H9 (cell line): ENCODE measurements at regions not wholly inside any gene's neighbourhood (a gene's known extent, or its start where the extent isn't known, plus 50 kb on each side); places are given as distances from the start of the nearest gene placed in this dataset.

ENCODE experiments used
- DNase-seq: peaks from one replicate; pipeline ENCODE4 v3.0.0-alpha.2; 2017
- H2AFZ ChIP-seq: one replicate; pipeline ENCODE4 v1.6.1; 2013; ENCODE audit warnings: mild to moderate bottlenecking, low read length, control low read depth, moderate library complexity
- H2AK5ac ChIP-seq: 2 replicates; pipeline ENCODE4 v1.6.1; 2013; ENCODE audit warnings: low read length, control low read depth, mixed read lengths; ENCODE audit not compliant: insufficient read length
- H2BK120ac ChIP-seq: one replicate; pipeline ENCODE4 v1.6.1; 2013; ENCODE audit warnings: low read depth, mild to moderate bottlenecking, low read length, control low read depth, inconsistent platforms; ENCODE audit not compliant: poor library complexity, severe bottlenecking
- H2BK12ac ChIP-seq: 2 replicates; pipeline ENCODE4 v1.6.1; 2013; ENCODE audit warnings: low read length, control low read depth, mixed read lengths, low read depth; ENCODE audit not compliant: insufficient read length
- H2BK15ac ChIP-seq: 2 replicates; pipeline ENCODE4 v1.6.1; 2013; ENCODE audit warnings: low read depth, low read length, control low read depth
- H2BK20ac ChIP-seq: one replicate; pipeline ENCODE4 v1.6.1; 2013; ENCODE audit warnings: low read depth, mild to moderate bottlenecking, low read length, control low read depth, inconsistent platforms; ENCODE audit not compliant: poor library complexity, severe bottlenecking
- H2BK5ac ChIP-seq: 2 replicates; pipeline ENCODE4 v1.6.1; 2013; ENCODE audit warnings: low read length, control low read depth, mixed read lengths; ENCODE audit not compliant: insufficient read length
- H3K14ac ChIP-seq: 2 replicates; pipeline ENCODE4 v1.6.1; 2013; ENCODE audit warnings: low read length, control low read depth; ENCODE audit not compliant: insufficient read depth
- H3K18ac ChIP-seq: 2 replicates; pipeline ENCODE4 v1.6.1; 2013; ENCODE audit warnings: low read depth, mild to moderate bottlenecking, mixed read lengths, low read length, control low read depth; ENCODE audit not compliant: insufficient read length
- H3K23ac ChIP-seq: 2 replicates; pipeline ENCODE4 v1.6.1; 2013; ENCODE audit warnings: low read length, control low read depth, mixed read lengths, low read depth; ENCODE audit not compliant: insufficient read length
- H3K23me2 ChIP-seq: 2 replicates; pipeline ENCODE4 v1.6.1; 2013; ENCODE audit warnings: low read depth, mild to moderate bottlenecking, mixed read lengths, low read length, control low read depth; ENCODE audit not compliant: insufficient read length, poor library complexity, severe bottlenecking
- H3K27ac ChIP-seq: 2 replicates; pipeline ENCODE4 v1.5.1; 2013; ENCODE audit warnings: low read length, control low read depth, mixed read lengths, low read depth; ENCODE audit not compliant: insufficient read length
- H3K27me3 ChIP-seq: 2 replicates; pipeline ENCODE4 v1.6.1; 2013; ENCODE audit warnings: low read length, control low read depth, inconsistent platforms; ENCODE audit not compliant: insufficient read depth
- H3K4ac ChIP-seq: 2 replicates; pipeline ENCODE4 v1.6.1; 2013; ENCODE audit warnings: low read depth, mild to moderate bottlenecking, control low read depth, inconsistent platforms, low read length, moderate library complexity
- H3K4me1 ChIP-seq: 2 replicates; pipeline ENCODE4 v1.6.1; 2013; ENCODE audit warnings: low read length, control low read depth, inconsistent platforms; ENCODE audit not compliant: insufficient read depth
- H3K4me2 ChIP-seq: 2 replicates; pipeline ENCODE4 v1.6.1; 2013; ENCODE audit warnings: low read length, control low read depth, mixed read lengths; ENCODE audit not compliant: insufficient read length, insufficient read depth
- H3K56ac ChIP-seq: 2 replicates; pipeline ENCODE4 v1.6.1; 2013; ENCODE audit warnings: low read depth, mild to moderate bottlenecking, mixed read lengths, low read length, control low read depth; ENCODE audit not compliant: insufficient read length
- H3K79me1 ChIP-seq: 2 replicates; pipeline ENCODE4 v1.6.1; 2013; ENCODE audit warnings: low read depth, mild to moderate bottlenecking, moderate library complexity, low read length, control low read depth, inconsistent platforms; ENCODE audit not compliant: insufficient read depth, poor library complexity, severe bottlenecking
- H3K79me2 ChIP-seq: 2 replicates; pipeline ENCODE4 v1.6.1; 2013; ENCODE audit warnings: low read length, control low read depth, inconsistent platforms; ENCODE audit not compliant: insufficient read depth
- H3K9ac ChIP-seq: 2 replicates; pipeline ENCODE4 v1.6.1; 2013; ENCODE audit warnings: low read length, control low read depth, mixed read lengths; ENCODE audit not compliant: insufficient read length; ENCODE audit errors: extremely low read depth
- H3K9me3 ChIP-seq: one replicate; pipeline ENCODE4 v1.6.1; 2013; ENCODE audit warnings: low read depth, low read length, inconsistent platforms; ENCODE audit not compliant: control insufficient read depth
- H3T11ph ChIP-seq: one replicate; pipeline ENCODE4 v1.6.1; 2013; ENCODE audit warnings: mild to moderate bottlenecking, low read length, control low read depth, inconsistent platforms
- H4K20me1 ChIP-seq: one replicate; pipeline ENCODE4 v1.6.1; 2013; ENCODE audit not compliant: control insufficient read depth, insufficient read length, insufficient read depth
- H4K5ac ChIP-seq: 2 replicates; pipeline ENCODE4 v1.6.1; 2013; ENCODE audit warnings: low read depth, mild to moderate bottlenecking, mixed read lengths, low read length, control low read depth; ENCODE audit not compliant: insufficient read length
- H4K8ac ChIP-seq: replicated peaks from 2 replicates; pipeline ENCODE4 v1.6.1; 2013; ENCODE audit warnings: low read length, control low read depth, mixed read lengths, low read depth; ENCODE audit not compliant: insufficient read length
- H4K91ac ChIP-seq: 2 replicates; pipeline ENCODE4 v1.6.1; 2013; ENCODE audit warnings: low read depth, mild to moderate bottlenecking, moderate library complexity, mixed read lengths, low read length, control low read depth; ENCODE audit not compliant: insufficient read length
- H3K27ac Mint-ChIP-seq, 3 experiments: 2 replicates in 2 of 3; 3 replicates in 1 of 3; pipeline ENCODE4 v1.8.0; 2020 to 2021; ENCODE audit warnings: mixed read lengths in 3 of 3, mild to moderate bottlenecking in 1 of 3, moderate library complexity in 1 of 3
- H3K27me3 Mint-ChIP-seq: 2 replicates; pipeline ENCODE4 v1.8.0; 2021; ENCODE audit warnings: low read depth, mild to moderate bottlenecking, moderate library complexity, mixed read lengths
- H3K36me3 Mint-ChIP-seq, 3 experiments: 2 replicates in 2 of 3; 3 replicates in 1 of 3; pipeline ENCODE4 v1.8.0; 2020 to 2021; ENCODE audit warnings: low read depth in 3 of 3, mixed read lengths in 3 of 3; ENCODE audit not compliant: insufficient read depth in 1 of 3
- H3K4me1 Mint-ChIP-seq, 2 experiments: 2 replicates each; pipeline ENCODE4 v1.8.0; 2020; ENCODE audit warnings: mixed read lengths in 2 of 2
- H3K4me3 Mint-ChIP-seq, 2 experiments: 2 replicates in 1 of 2; 3 replicates in 1 of 2; pipeline ENCODE4 v1.8.0; 2020 to 2021; ENCODE audit warnings: mild to moderate bottlenecking in 2 of 2, mixed read lengths in 2 of 2, moderate library complexity in 1 of 2
- H3K9me3 Mint-ChIP-seq, 2 experiments: 2 replicates in 1 of 2; 3 replicates in 1 of 2; pipeline ENCODE4 v1.8.0; 2020; ENCODE audit warnings: mild to moderate bottlenecking in 2 of 2, mixed read lengths in 2 of 2, moderate library complexity in 1 of 2
- CTCF ChIP-seq: fragments of 200-600 bp; sonication (generic); conservative IDR thresholded peaks from 3 replicates; pipeline ENCODE4 v1.8.0; 2021; ENCODE audit warnings: antibody characterized with exemption, mild to moderate bottlenecking
- WGBS: extraction: QIAGEN DNeasy Blood & Tissue Kit; methylation state at CpG from one replicate; pipeline ENCODE4 v1.1.7; 2013; ENCODE audit warnings: missing lambda C conversion rate, low lambda C conversion rate, mixed read lengths; ENCODE audit not compliant: insufficient read length; ENCODE audit errors: extremely low coverage; 5-methylcytosine and 5-hydroxymethylcytosine counted together

GRCh38 chr5:51625224-51625968, 242.1 kb downstream of the ISL1 start:
- Histone ChIP-seq H3K27me3 (no peaks in the 10 kb centered on the region; the same call in 1 of the 2 replicates), H3K79me1 (no peaks in the 10 kb centered on the region), H3K9me3 (no peaks in the 10 kb centered on the region), H3K9ac (no peak overlapping the region), H3K23ac (no peak overlapping the region), H3K27ac (no peak overlapping the region), H3K18ac (no peak overlapping the region), H2BK12ac (no peak overlapping the region), H2AFZ (no peak overlapping the region), H3K4me1 (peaks cover 4% of the 10 kb centered on the region; the same call in 1 of the 2 replicates), H3K4me2 (no peak overlapping the region), H3K23me2 (no peaks in the 10 kb centered on the region), H3K56ac (no peak overlapping the region), H2BK5ac (no peak overlapping the region), H4K20me1 (no peaks in the 10 kb centered on the region), H4K91ac (no peak overlapping the region), H2AK5ac (no peak overlapping the region), H4K5ac (no peak overlapping the region), H4K8ac (no peak overlapping the region), H3K79me2 (no peaks in the 10 kb centered on the region), H3K14ac (no peak overlapping the region), H3T11ph (no peak overlapping the region), H3K4ac (no peak overlapping the region), H2BK120ac (no peak overlapping the region), H2BK20ac (no peak overlapping the region), H2BK15ac (no peak overlapping the region)
- H3K4me1 Mint-ChIP-seq: peaks cover 11 to 13% of the 10 kb centered on the region in 2 experiments
- WGBS: no CpG with 5 or more reads among the region's 3 CpGs
- H3K27me3 Mint-ChIP-seq: no peaks in the 10 kb centered on the region; the same call in none of the 2 replicates
- no peak for TF ChIP-seq CTCF
- no peak overlapping the region for H3K27ac Mint-ChIP-seq
- H3K36me3 Mint-ChIP-seq: 0 out of 7 replicates have a peak, but pooled peaks cover 0 to 10% (median 0%) of the 10 kb centered on the region in 3 experiments
- H3K9me3 Mint-ChIP-seq: peaks cover 0 to 9% of the 10 kb centered on the region in 2 experiments; a peak in 3 of 5 replicates
- no peak overlapping the region for H3K4me3 Mint-ChIP-seq
- no peak for DNase-seq
